OCI-LY7 (cell line): ENCODE measurements at regions not wholly inside any gene's neighbourhood (a gene's known extent, or its start where the extent isn't known, plus 50 kb on each side); places are given as distances from the start of the nearest gene placed in this dataset.

Experiments used
- BruUV-seq: library from RNA; stranded (reverse); fragments of 400-500 nt; replicated peaks from 2 replicates; lab custom pipeline; 2021; lab: Mats Ljungman, UMichigan
- CTCF ChIA-PET: fragments of 300-600 bp; sonication (Branson Sonifier 250); formaldehyde crosslinking; loops from one replicate; lab custom pipeline; 2022; ENCODE audit warnings: antibody characterized with exemption; ENCODE audit not compliant: unreplicated experiment; lab: Charles Lee
- POLR2A ChIA-PET: fragments of 300-600 bp; sonication (Branson Sonifier 250); formaldehyde crosslinking; loops from one replicate; lab custom pipeline; 2022; ENCODE audit warnings: antibody characterized with exemption; lab: Charles Lee
- DNase-seq: peaks from one replicate; pipeline ENCODE4 v3.0.0-alpha.2; 2015; ENCODE audit warnings: low spot score
- H2AFZ ChIP-seq: fragments of 200-600 bp; sonication (generic), shearing (Covaris generic); 2 replicates; pipeline ENCODE4 v1.6.1; 2014; ENCODE audit warnings: mild to moderate bottlenecking, antibody characterized with exemption, low read length, moderate library complexity
- H3K27ac ChIP-seq: fragments of 200-600 bp; sonication (generic); 2 replicates; pipeline ENCODE4 v1.5.1; 2014; ENCODE audit warnings: mixed run types, low read depth, mild to moderate bottlenecking, moderate library complexity, low read length, inconsistent platforms; ENCODE audit not compliant: poor library complexity, severe bottlenecking
- H3K36me3 ChIP-seq: fragments of 200-600 bp; sonication (generic); 2 replicates; pipeline ENCODE4 v1.6.1; 2014; ENCODE audit warnings: mild to moderate bottlenecking, antibody characterized with exemption, low read length, moderate library complexity, mixed read lengths; ENCODE audit not compliant: insufficient read depth
- H3K4me1 ChIP-seq: fragments of 200-600 bp; sonication (generic); 2 replicates; pipeline ENCODE4 v1.5.1; 2014; ENCODE audit warnings: mild to moderate bottlenecking, low read length; ENCODE audit not compliant: insufficient read depth, poor library complexity, severe bottlenecking
- H3K4me2 ChIP-seq: fragments of 200-600 bp; sonication (generic); 2 replicates; pipeline ENCODE4 v1.6.1; 2014; ENCODE audit warnings: mild to moderate bottlenecking, low read length
- H3K4me3 ChIP-seq: fragments of 200-600 bp; sonication (generic); 2 replicates; pipeline ENCODE4 v1.5.1; 2014; ENCODE audit warnings: mild to moderate bottlenecking, low read depth, low read length; ENCODE audit not compliant: poor library complexity, severe bottlenecking
- H3K79me2 ChIP-seq: fragments of 200-600 bp; sonication (generic); 2 replicates; pipeline ENCODE4 v1.6.1; 2016; ENCODE audit warnings: low read depth, mild to moderate bottlenecking, low read length, moderate library complexity, mixed read lengths; ENCODE audit not compliant: insufficient read depth
- H3K9me2 ChIP-seq: fragments of 200-600 bp; sonication (generic); 2 replicates; pipeline ENCODE4 v1.6.1; 2016; ENCODE audit warnings: mild to moderate bottlenecking, low read length, mixed read lengths; ENCODE audit not compliant: insufficient read depth
- H3K9me3 ChIP-seq: fragments of 200-600 bp; sonication (generic); 2 replicates; pipeline ENCODE4 v1.6.1; 2014; ENCODE audit warnings: mild to moderate bottlenecking, mixed run types, low read length, mixed read lengths
- H4K20me1 ChIP-seq: fragments of 200-600 bp; sonication (generic); 2 replicates; pipeline ENCODE4 v1.6.1; 2014; ENCODE audit warnings: mild to moderate bottlenecking, antibody characterized with exemption, low read length, moderate library complexity, mixed read lengths; ENCODE audit not compliant: insufficient read depth
- CTCF ChIP-seq: fragments of 200-600 bp; sonication (generic); conservative IDR thresholded peaks from 2 replicates; pipeline ENCODE4 v1.5.1; 2014; ENCODE audit warnings: mild to moderate bottlenecking, antibody characterized with exemption, low read length, moderate library complexity, mixed read lengths
- EZH2phosphoT487 ChIP-seq: fragments of 200-600 bp; sonication (generic); IDR thresholded peaks from 2 replicates; pipeline ENCODE4 v1.6.1; 2018; ENCODE audit warnings: low read depth, borderline replicate concordance, mild to moderate bottlenecking, mixed run types, antibody characterized with exemption, low read length, moderate library complexity, mixed read lengths
- intact Hi-C: fragments of 100-400 bp; cut with micrococcal nuclease; formaldehyde crosslinking; loops from one replicate; pipeline ENCODE4 v1.10.0; 2022; ENCODE audit not compliant: unreplicated experiment

- Histone ChIP-seq H3K4me3 (no peak overlapping the region), H2AFZ (no peak overlapping the region), H3K4me1 (no peaks in the 10 kb centered on the region), H3K27ac (no peak overlapping the region), H3K9me2 (no peaks in the 10 kb centered on the region), H3K9me3 (no peaks in the 10 kb centered on the region), H3K36me3 (no peaks in the 10 kb centered on the region), H3K79me2 (no peaks in the 10 kb centered on the region), H4K20me1 (no peaks in the 10 kb centered on the region), H3K4me2 (no peak overlapping the region)
- POLR2A ChIA-PET: no interaction called here
- no TSS peak for BruUV-seq
- TF ChIP-seq CTCF: no peak
- no peak for TF ChIP-seq EZH2phosphoT487
- intact Hi-C loops: no loop called here
- no peak for DNase-seq
- CTCF ChIA-PET: no interaction called here
These were observed 792.3 kb upstream of the HS3ST1 start for GRCh38 chr4:12221031-12221430.

GRCh38 chr4:12211636-12212035 lies 782.9 kb upstream of the HS3ST1 start:
- POLR2A ChIA-PET: no interaction called here
- Histone ChIP-seq H3K36me3 (no peaks in the 10 kb centered on the region), H2AFZ (no peak overlapping the region), H3K79me2 (no peaks in the 10 kb centered on the region), H3K9me3 (no peaks in the 10 kb centered on the region), H3K4me1 (no peaks in the 10 kb centered on the region), H3K4me2 (no peak overlapping the region), H3K27ac (no peak overlapping the region), H4K20me1 (no peaks in the 10 kb centered on the region), H3K9me2 (no peaks in the 10 kb centered on the region), H3K4me3 (no peak overlapping the region)
- no TSS peak for BruUV-seq
- CTCF ChIA-PET: no interaction called here
- no peak for DNase-seq
- intact Hi-C loops: no loop called here
- TF ChIP-seq EZH2phosphoT487: no peak

GRCh38 chr4:12207396-12207795 lies 778.7 kb upstream of the HS3ST1 start:
- H3K79me2 ChIP-seq: no peaks in the 10 kb centered on the region
- POLR2A ChIA-PET: no interaction called here
- H3K4me3 ChIP-seq: no peak overlapping the region
- no peaks in the 10 kb centered on the region for H3K36me3 ChIP-seq
- no peak overlapping the region for H2AFZ ChIP-seq
- BruUV-seq: no TSS peak
- intact Hi-C loops: no loop called here
- CTCF ChIA-PET: no interaction called here
- DNase-seq: no peak
- TF ChIP-seq CTCF (no peak), EZH2phosphoT487 (no peak)
- H3K9me2 ChIP-seq: no peaks in the 10 kb centered on the region
- no peaks in the 10 kb centered on the region for H3K4me1 ChIP-seq
- H4K20me1 ChIP-seq: no peaks in the 10 kb centered on the region
- no peaks in the 10 kb centered on the region for H3K9me3 ChIP-seq
- H3K4me2 ChIP-seq: no peak overlapping the region
- no peak overlapping the region for H3K27ac ChIP-seq
